AG04449 (cell line): ENCODE measurements at regions not wholly inside any gene's neighbourhood (a gene's known extent, or its start where the extent isn't known, plus 50 kb on each side); places are given as distances from the start of the nearest gene placed in this dataset.

ENCODE experiments used
- CTCF ChIA-PET: fragments of 350-600 bp; formaldehyde crosslinking; extraction: SDS; loops from one replicate; lab custom pipeline; 2021; ENCODE audit warnings: antibody characterized with exemption; lab: Yijun Ruan, JAX
- POLR2A ChIA-PET: fragments of 400-600, 350-600 bp; formaldehyde crosslinking; extraction: SDS; loops from one replicate; lab custom pipeline; 2020; ENCODE audit warnings: antibody characterized with exemption, inconsistent platforms; lab: Yijun Ruan, JAX
- DNase-seq: peaks from one replicate; pipeline ENCODE4 v3.0.0-alpha.2; 2010; ENCODE audit warnings: low read depth, low spot score
- H3K4me3 ChIP-seq: 2 replicates; pipeline ENCODE4 v1.5.1; 2011; ENCODE audit warnings: low read depth, mild to moderate bottlenecking, control low read depth, low read length
- TF ChIP-seq, protein P1 (sequence below): IDR thresholded peaks from one replicate; pipeline ENCODE4 v1.5.1; 2011; ENCODE audit warnings: mild to moderate bottlenecking, moderate library complexity, low read length, control low read depth, inconsistent platforms; ENCODE audit not compliant: insufficient read depth; ENCODE audit errors: missing control alignments

- TF ChIP-seq, protein P1, sequence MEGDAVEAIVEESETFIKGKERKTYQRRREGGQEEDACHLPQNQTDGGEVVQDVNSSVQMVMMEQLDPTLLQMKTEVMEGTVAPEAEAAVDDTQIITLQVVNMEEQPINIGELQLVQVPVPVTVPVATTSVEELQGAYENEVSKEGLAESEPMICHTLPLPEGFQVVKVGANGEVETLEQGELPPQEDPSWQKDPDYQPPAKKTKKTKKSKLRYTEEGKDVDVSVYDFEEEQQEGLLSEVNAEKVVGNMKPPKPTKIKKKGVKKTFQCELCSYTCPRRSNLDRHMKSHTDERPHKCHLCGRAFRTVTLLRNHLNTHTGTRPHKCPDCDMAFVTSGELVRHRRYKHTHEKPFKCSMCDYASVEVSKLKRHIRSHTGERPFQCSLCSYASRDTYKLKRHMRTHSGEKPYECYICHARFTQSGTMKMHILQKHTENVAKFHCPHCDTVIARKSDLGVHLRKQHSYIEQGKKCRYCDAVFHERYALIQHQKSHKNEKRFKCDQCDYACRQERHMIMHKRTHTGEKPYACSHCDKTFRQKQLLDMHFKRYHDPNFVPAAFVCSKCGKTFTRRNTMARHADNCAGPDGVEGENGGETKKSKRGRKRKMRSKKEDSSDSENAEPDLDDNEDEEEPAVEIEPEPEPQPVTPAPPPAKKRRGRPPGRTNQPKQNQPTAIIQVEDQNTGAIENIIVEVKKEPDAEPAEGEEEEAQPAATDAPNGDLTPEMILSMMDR: no peak
- CTCF ChIA-PET: no interaction called here
- POLR2A ChIA-PET: no interaction called here
- no peak overlapping the region for H3K4me3 ChIP-seq
- no peak for DNase-seq
Measured at GRCh38 chr22:47966316-47966715, 1203.9 kb downstream of the TBC1D22A start.

GRCh38 chr22:47965896-47966295 lies 1203.4 kb downstream of the TBC1D22A start:
- CTCF ChIA-PET: no interaction called here
- no peak overlapping the region for H3K4me3 ChIP-seq
- DNase-seq: no peak
- POLR2A ChIA-PET: no interaction called here
- TF ChIP-seq, protein P1: no peak

DNA sequence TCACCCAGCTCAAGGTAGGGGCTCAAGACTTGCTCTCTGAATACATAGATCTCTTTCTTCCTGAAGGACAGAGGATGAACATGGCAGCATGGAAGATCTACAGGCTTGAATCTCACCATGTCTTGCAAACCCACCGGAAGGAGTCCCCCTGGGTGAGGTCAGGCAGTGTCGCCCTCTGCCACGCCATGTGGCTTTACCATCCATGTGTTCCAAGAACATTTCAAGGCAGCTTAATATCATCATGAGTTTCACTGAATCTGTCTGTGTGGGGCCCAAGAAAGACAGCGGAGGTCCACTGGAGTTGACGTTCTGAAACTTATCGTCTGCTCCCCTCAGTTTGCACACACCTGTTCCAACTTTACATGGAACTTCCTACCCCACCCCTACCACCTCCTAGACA lies 1202.6 kb downstream of the TBC1D22A start:
- ChIA-PET POLR2A (no interaction called here), CTCF (no interaction called here)
- TF ChIP-seq, protein P1: no peak
- H3K4me3 ChIP-seq: no peak overlapping the region
- DNase-seq: no peak

DNA sequence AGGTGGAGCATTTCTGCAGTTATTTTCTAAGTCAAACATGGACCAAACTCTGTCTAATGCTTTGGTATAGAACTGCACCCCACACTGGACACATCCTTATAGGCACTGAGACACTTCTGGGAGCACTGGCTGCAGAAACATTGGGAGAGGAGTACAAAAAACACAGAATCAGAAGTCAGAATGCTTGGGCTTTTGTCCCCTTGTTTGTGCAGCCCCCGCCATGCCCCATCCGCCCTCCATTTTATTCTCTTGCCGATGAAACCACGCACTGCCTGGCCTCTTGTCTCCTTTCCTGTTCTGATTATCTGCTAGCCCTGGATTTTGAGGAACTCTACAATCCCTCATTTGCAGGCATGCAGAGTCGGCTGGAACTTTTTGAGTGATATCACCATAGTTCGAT lies 1201.2 kb downstream of the TBC1D22A start:
- TF ChIP-seq, protein P1: no peak
- ChIA-PET CTCF (no interaction called here), POLR2A (no interaction called here)
- DNase-seq: no peak
- H3K4me3 ChIP-seq: no peak overlapping the region

DNA sequence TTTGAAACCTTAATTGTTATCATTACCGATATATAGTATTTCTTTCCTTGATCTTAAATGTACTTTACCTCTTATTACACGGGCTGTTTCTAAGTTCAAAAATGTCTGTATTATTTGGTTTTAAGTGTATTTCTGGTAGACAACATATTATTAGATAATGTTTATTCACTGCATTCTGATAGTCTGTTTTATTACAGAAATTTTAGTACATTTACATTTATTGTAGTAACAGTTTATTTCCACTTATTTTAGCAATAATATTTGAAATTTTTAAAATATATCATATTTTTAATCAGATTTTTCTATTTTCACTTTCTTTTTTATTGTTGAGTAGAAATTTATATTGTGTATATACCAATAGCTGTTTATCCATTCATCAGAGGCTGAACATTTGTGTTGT lies 1195.2 kb downstream of the TBC1D22A start:
- CTCF ChIA-PET: no interaction called here
- POLR2A ChIA-PET: no interaction called here
- TF ChIP-seq, protein P1: no peak
- DNase-seq: no peak
- no peak overlapping the region for H3K4me3 ChIP-seq

DNA sequence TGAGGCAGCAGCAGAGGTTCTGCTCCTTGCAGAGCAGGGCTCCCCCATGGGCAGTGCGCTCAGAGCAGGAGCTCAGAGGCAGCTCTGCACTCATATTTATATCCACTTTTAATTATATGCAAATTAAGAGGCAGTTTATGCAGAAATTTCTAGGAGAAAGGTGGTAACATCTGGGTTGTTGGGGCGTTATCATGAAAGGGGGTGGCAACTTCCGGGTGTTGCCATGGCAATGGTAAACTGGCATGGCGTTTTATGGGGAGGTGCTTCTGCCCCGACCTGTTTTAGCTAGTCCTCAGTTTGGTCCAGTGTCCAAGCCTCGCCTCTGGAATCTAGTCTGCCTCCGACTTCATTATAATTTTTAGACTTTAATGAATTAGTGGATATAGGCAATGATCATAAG lies 1191.7 kb downstream of the TBC1D22A start:
- no peak overlapping the region for H3K4me3 ChIP-seq
- DNase-seq: no peak
- ChIA-PET POLR2A (no interaction called here), CTCF (no interaction called here)
- TF ChIP-seq, protein P1: no peak
